ENCODE measurements at regions not wholly inside any gene's neighbourhood (a gene's known extent, or its start where the extent isn't known, plus 50 kb on each side); places are given as distances from the start of the nearest gene placed in this dataset.

- Histone ChIP-seq H3K36me3 (replicated peaks in 1 of 2; ENCODE audit: control insufficient read depth in 2 of 2, insufficient read depth in 2 of 2, low read length in 2 of 2) (no peaks in the 10 kb centered on the region), H3K9ac (ENCODE audit: low read depth, low read length, poor library complexity) (no peak overlapping the region), H3K4ac (ENCODE audit: low read length) (no peak overlapping the region), H2BK12ac (ENCODE audit: low read length) (no peak overlapping the region), H2BK15ac (ENCODE audit: low read length) (no peak overlapping the region), H3K4me1 (ENCODE audit: control insufficient read depth in 2 of 2, insufficient read depth in 1 of 2, low read depth in 1 of 2, low read length in 2 of 2) (no peaks in the 10 kb centered on the region), H3K9me3 (replicated peaks in 1 of 2; ENCODE audit: control insufficient read depth in 2 of 2, insufficient read depth in 1 of 2, low read depth in 1 of 2, low read length in 2 of 2) (no peaks in the 10 kb centered on the region), H4K91ac (ENCODE audit: low read depth, low read length, poor library complexity) (no peak overlapping the region), H3K14ac (ENCODE audit: low read length) (no peak overlapping the region), H3K4me2 (ENCODE audit: insufficient read depth, low read length, poor library complexity, severe bottlenecking) (no peak overlapping the region), H2BK5ac (ENCODE audit: low read length) (no peak overlapping the region), H3K4me3 (ENCODE audit: low read length in 2 of 2) (no peak overlapping the region), H2AFZ (ENCODE audit: low read length) (no peak overlapping the region), H3K27ac (replicated peaks; ENCODE audit: low read length) (no peak overlapping the region), H2BK120ac (ENCODE audit: low read depth, low read length) (no peak overlapping the region), H2AK5ac (ENCODE audit: low read depth, low read length) (no peak overlapping the region), H4K8ac (ENCODE audit: low read depth, low read length) (no peak overlapping the region), H3K18ac (ENCODE audit: low read length) (no peak overlapping the region), H3K27me3 (ENCODE audit: control insufficient read depth in 3 of 3, insufficient read depth in 3 of 3, low read depth in 1 of 3, low read length in 3 of 3) (peaks cover 0 to 35% (median 0%) of the 10 kb centered on the region in 3 experiments), H3K23ac (ENCODE audit: low read depth, low read length, poor library complexity) (no peak overlapping the region), H3K79me1 (ENCODE audit: low read depth, low read length) (no peaks in the 10 kb centered on the region)
- no peak for DNase-seq (ENCODE audit: low spot score)
- no CpG with 5 or more reads among the region's 4 CpGs for WGBS, 2 donors (ENCODE audit: extremely low coverage in 2 of 2, insufficient read length in 2 of 2, insufficient replicate concordance in 1 of 2)
These were observed 65.3 kb upstream of the SMNDC1 start for GRCh38 chr10:110370006-110370405.

- no peak for DNase-seq (ENCODE audit: low spot score)
- H3K27ac ChIP-seq (replicated peaks; ENCODE audit: low read length) = no peak overlapping the region
- H3K14ac ChIP-seq (ENCODE audit: low read length) = no peak overlapping the region
- peaks cover 0 to 4% of the 10 kb centered on the region in 2 donors for H3K4me1 ChIP-seq (ENCODE audit: control insufficient read depth in 2 of 2, insufficient read depth in 1 of 2, low read depth in 1 of 2, low read length in 2 of 2)
- H3K23ac ChIP-seq (ENCODE audit: low read depth, low read length, poor library complexity) = no peak overlapping the region
- H2BK15ac ChIP-seq (ENCODE audit: low read length) = no peak overlapping the region
- no peak overlapping the region for H3K18ac ChIP-seq (ENCODE audit: low read length)
- H3K4me2 ChIP-seq (ENCODE audit: insufficient read depth, low read length, poor library complexity, severe bottlenecking) = no peak overlapping the region
- H3K4ac ChIP-seq (ENCODE audit: low read length) = no peak overlapping the region
- H2BK5ac ChIP-seq (ENCODE audit: low read length) = no peak overlapping the region
- no peak overlapping the region for H2BK12ac ChIP-seq (ENCODE audit: low read length)
- no peak overlapping the region for H3K9ac ChIP-seq (ENCODE audit: low read depth, low read length, poor library complexity)
- H3K79me1 ChIP-seq (ENCODE audit: low read depth, low read length) = peaks cover 1% of the 10 kb centered on the region
- no CpG with 5 or more reads among the region's 1 CpG for WGBS, 2 donors (ENCODE audit: extremely low coverage in 2 of 2, insufficient read length in 2 of 2, insufficient replicate concordance in 1 of 2)
- H3K36me3 ChIP-seq (replicated peaks in 1 of 2; ENCODE audit: control insufficient read depth in 2 of 2, insufficient read depth in 2 of 2, low read length in 2 of 2) = no peaks in the 10 kb centered on the region
- H4K8ac ChIP-seq (ENCODE audit: low read depth, low read length) = no peak overlapping the region
- peaks cover 0 to 13% (median 0%) of the 10 kb centered on the region in 3 experiments for H3K27me3 ChIP-seq (ENCODE audit: control insufficient read depth in 3 of 3, insufficient read depth in 3 of 3, low read depth in 1 of 3, low read length in 3 of 3)
- H2AFZ ChIP-seq (ENCODE audit: low read length) = no peak overlapping the region
- no peak overlapping the region for H3K4me3 ChIP-seq (ENCODE audit: low read length in 2 of 2)
- no peak overlapping the region for H2BK120ac ChIP-seq (ENCODE audit: low read depth, low read length)
- H4K91ac ChIP-seq (ENCODE audit: low read depth, low read length, poor library complexity) = no peak overlapping the region
- no peak overlapping the region for H2AK5ac ChIP-seq (ENCODE audit: low read depth, low read length)
- H3K9me3 ChIP-seq (replicated peaks in 1 of 2; ENCODE audit: control insufficient read depth in 2 of 2, insufficient read depth in 1 of 2, low read depth in 1 of 2, low read length in 2 of 2) = no peaks in the 10 kb centered on the region
These were observed 67.9 kb upstream of the SMNDC1 start for GRCh38 chr10:110372656-110373055.

GRCh38 chr10:110373059-110373458 is 68.3 kb upstream of the SMNDC1 start:
- Histone ChIP-seq H3K9ac (ENCODE audit: low read depth, low read length, poor library complexity) (no peak overlapping the region), H3K14ac (ENCODE audit: low read length) (no peak overlapping the region), H3K79me1 (ENCODE audit: low read depth, low read length) (peaks cover 1% of the 10 kb centered on the region), H2BK5ac (ENCODE audit: low read length) (no peak overlapping the region), H3K4me1 (ENCODE audit: control insufficient read depth in 2 of 2, insufficient read depth in 1 of 2, low read depth in 1 of 2, low read length in 2 of 2) (peaks cover 0 to 4% of the 10 kb centered on the region in 2 donors), H3K18ac (ENCODE audit: low read length) (no peak overlapping the region), H3K27me3 (ENCODE audit: control insufficient read depth in 3 of 3, insufficient read depth in 3 of 3, low read depth in 1 of 3, low read length in 3 of 3) (peaks cover 0 to 9% (median 0%) of the 10 kb centered on the region in 3 experiments), H3K4me3 (ENCODE audit: low read length in 2 of 2) (no peak overlapping the region), H4K91ac (ENCODE audit: low read depth, low read length, poor library complexity) (no peak overlapping the region), H2BK12ac (ENCODE audit: low read length) (no peak overlapping the region), H2AK5ac (ENCODE audit: low read depth, low read length) (no peak overlapping the region), H2AFZ (ENCODE audit: low read length) (no peak overlapping the region), H4K8ac (ENCODE audit: low read depth, low read length) (no peak overlapping the region), H3K27ac (replicated peaks; ENCODE audit: low read length) (no peak overlapping the region), H3K36me3 (replicated peaks in 1 of 2; ENCODE audit: control insufficient read depth in 2 of 2, insufficient read depth in 2 of 2, low read length in 2 of 2) (no peaks in the 10 kb centered on the region), H3K4ac (ENCODE audit: low read length) (no peak overlapping the region), H2BK120ac (ENCODE audit: low read depth, low read length) (no peak overlapping the region), H3K9me3 (replicated peaks in 1 of 2; ENCODE audit: control insufficient read depth in 2 of 2, insufficient read depth in 1 of 2, low read depth in 1 of 2, low read length in 2 of 2) (no peaks in the 10 kb centered on the region), H3K4me2 (ENCODE audit: insufficient read depth, low read length, poor library complexity, severe bottlenecking) (no peak overlapping the region), H2BK15ac (ENCODE audit: low read length) (no peak overlapping the region), H3K23ac (ENCODE audit: low read depth, low read length, poor library complexity) (no peak overlapping the region)
- WGBS, 2 donors (ENCODE audit: extremely low coverage in 2 of 2, insufficient read length in 2 of 2, insufficient replicate concordance in 1 of 2) = no CpG with 5 or more reads among the region's 6 CpGs
- no peak for DNase-seq (ENCODE audit: low spot score)

- Histone ChIP-seq H2AK5ac (ENCODE audit: low read depth, low read length) (no peak overlapping the region), H3K9me3 (replicated peaks in 1 of 2; ENCODE audit: control insufficient read depth in 2 of 2, insufficient read depth in 1 of 2, low read depth in 1 of 2, low read length in 2 of 2) (no peaks in the 10 kb centered on the region), H3K79me1 (ENCODE audit: low read depth, low read length) (peaks cover 1% of the 10 kb centered on the region), H3K27ac (replicated peaks; ENCODE audit: low read length) (no peak overlapping the region), H3K36me3 (replicated peaks in 1 of 2; ENCODE audit: control insufficient read depth in 2 of 2, insufficient read depth in 2 of 2, low read length in 2 of 2) (no peaks in the 10 kb centered on the region), H2BK15ac (ENCODE audit: low read length) (no peak overlapping the region), H4K8ac (ENCODE audit: low read depth, low read length) (peak overlapping the region; percentile 23), H2BK120ac (ENCODE audit: low read depth, low read length) (no peak overlapping the region), H3K14ac (ENCODE audit: low read length) (no peak overlapping the region), H2BK5ac (ENCODE audit: low read length) (no peak overlapping the region), H2BK12ac (ENCODE audit: low read length) (no peak overlapping the region), H3K4ac (ENCODE audit: low read length) (no peak overlapping the region), H3K4me2 (ENCODE audit: insufficient read depth, low read length, poor library complexity, severe bottlenecking) (no peak overlapping the region), H3K23ac (ENCODE audit: low read depth, low read length, poor library complexity) (peak overlapping the region; percentile 56), H3K4me1 (ENCODE audit: control insufficient read depth in 2 of 2, insufficient read depth in 1 of 2, low read depth in 1 of 2, low read length in 2 of 2) (peaks cover 0 to 4% of the 10 kb centered on the region in 2 donors), H3K4me3 (ENCODE audit: low read length in 2 of 2) (no peak overlapping the region), H3K9ac (ENCODE audit: low read depth, low read length, poor library complexity) (no peak overlapping the region), H2AFZ (ENCODE audit: low read length) (no peak overlapping the region), H3K18ac (ENCODE audit: low read length) (peak overlapping the region; percentile 40), H4K91ac (ENCODE audit: low read depth, low read length, poor library complexity) (no peak overlapping the region), H3K27me3 (ENCODE audit: control insufficient read depth in 3 of 3, insufficient read depth in 3 of 3, low read depth in 1 of 3, low read length in 3 of 3) (peaks cover 0 to 8% (median 0%) of the 10 kb centered on the region in 3 experiments)
- no CpG with 5 or more reads among the region's 8 CpGs for WGBS, 2 donors (ENCODE audit: extremely low coverage in 2 of 2, insufficient read length in 2 of 2, insufficient replicate concordance in 1 of 2)
- no peak for DNase-seq (ENCODE audit: low spot score)
These were observed 69.3 kb upstream of the SMNDC1 start for GRCh38 chr10:110373857-110374654.

All from neuronal stem cell (in vitro differentiated cells).